ENCODE measurements at regions not wholly inside any gene's neighbourhood (a gene's known extent, or its start where the extent isn't known, plus 50 kb on each side); places are given as distances from the start of the nearest gene placed in this dataset.

DNA sequence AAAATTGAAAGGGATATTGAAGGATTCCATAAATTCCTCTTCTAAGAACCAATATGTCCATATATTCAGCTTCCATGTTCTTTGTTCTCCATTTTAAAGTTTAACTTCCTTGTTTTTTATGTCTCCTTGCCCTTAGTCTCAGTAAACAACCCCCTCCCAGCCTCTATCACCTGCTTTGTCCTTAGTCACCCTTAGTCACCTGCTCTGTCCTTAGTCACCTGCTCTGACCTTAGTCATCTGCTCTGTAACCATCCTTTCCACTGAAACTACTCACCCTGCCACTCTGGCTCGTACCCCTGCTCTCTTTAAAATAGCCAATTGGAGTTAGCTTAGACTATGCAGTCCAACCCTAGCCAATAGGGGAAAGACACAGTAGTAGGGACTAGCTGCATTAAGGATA lies 136.2 kb upstream of the TMEM106B start:
- Histone ChIP-seq H3K27me3 (ENCODE audit: control insufficient read depth, insufficient read depth, low read length) (no peaks in the 10 kb centered on the region), H3K4me3 (ENCODE audit: low read depth, low read length) (no peak overlapping the region), H3K36me3 (ENCODE audit: control insufficient read depth, insufficient read depth, low read length) (no peaks in the 10 kb centered on the region)
- TF ChIP-seq, protein P1, sequence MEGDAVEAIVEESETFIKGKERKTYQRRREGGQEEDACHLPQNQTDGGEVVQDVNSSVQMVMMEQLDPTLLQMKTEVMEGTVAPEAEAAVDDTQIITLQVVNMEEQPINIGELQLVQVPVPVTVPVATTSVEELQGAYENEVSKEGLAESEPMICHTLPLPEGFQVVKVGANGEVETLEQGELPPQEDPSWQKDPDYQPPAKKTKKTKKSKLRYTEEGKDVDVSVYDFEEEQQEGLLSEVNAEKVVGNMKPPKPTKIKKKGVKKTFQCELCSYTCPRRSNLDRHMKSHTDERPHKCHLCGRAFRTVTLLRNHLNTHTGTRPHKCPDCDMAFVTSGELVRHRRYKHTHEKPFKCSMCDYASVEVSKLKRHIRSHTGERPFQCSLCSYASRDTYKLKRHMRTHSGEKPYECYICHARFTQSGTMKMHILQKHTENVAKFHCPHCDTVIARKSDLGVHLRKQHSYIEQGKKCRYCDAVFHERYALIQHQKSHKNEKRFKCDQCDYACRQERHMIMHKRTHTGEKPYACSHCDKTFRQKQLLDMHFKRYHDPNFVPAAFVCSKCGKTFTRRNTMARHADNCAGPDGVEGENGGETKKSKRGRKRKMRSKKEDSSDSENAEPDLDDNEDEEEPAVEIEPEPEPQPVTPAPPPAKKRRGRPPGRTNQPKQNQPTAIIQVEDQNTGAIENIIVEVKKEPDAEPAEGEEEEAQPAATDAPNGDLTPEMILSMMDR (IDR thresholded peaks at IDR 0.05; ENCODE audit: insufficient read depth, low read length, poor library complexity, severe bottlenecking), result no peak
- no peak for DNase-seq (ENCODE audit: low read depth)

DNA sequence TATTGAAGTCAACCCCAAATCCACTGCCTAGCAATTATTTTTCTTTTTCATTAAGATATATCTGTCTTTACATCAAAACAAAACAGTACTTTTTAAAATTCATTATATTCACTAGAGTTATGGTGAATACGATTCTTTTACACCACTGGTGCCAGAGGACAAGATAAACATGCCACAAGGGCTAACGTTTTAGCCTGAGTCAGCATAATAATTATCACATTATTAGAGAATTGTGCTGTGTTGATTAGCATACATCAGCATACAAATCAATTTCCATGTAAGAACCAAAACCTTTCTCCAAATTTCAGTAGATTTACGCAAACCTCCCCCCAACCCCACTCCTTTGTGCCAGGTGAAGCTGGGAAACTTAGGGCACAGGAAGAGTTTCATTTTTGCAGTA lies 131.1 kb upstream of the TMEM106B start:
- Histone ChIP-seq H3K4me3 (ENCODE audit: low read depth, low read length) (no peak overlapping the region), H3K27me3 (ENCODE audit: control insufficient read depth, insufficient read depth, low read length) (no peaks in the 10 kb centered on the region), H3K36me3 (ENCODE audit: control insufficient read depth, insufficient read depth, low read length) (no peaks in the 10 kb centered on the region)
- DNase-seq (ENCODE audit: low read depth), result no peak
- TF ChIP-seq, protein P1 (IDR thresholded peaks at IDR 0.05; ENCODE audit: insufficient read depth, low read length, poor library complexity, severe bottlenecking), result no peak

DNA sequence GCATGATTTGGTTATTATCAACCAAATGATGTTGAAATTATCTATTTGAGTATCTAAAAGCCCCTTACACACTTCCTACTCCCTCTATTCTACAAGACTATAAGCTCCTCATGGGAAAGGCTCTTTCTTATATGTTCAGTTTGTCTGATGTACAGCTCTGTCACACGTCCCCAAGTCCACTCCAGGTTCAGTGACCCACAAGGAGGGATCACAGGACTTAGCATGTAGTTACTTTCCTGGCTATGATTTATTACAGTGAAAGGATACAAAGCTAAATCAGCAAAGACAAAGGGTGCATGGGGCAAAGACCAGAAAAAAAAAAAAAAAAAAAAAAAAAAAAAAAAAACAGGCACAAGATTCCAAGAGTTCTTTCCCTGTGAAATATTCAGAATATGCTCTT lies 125.6 kb upstream of the TMEM106B start:
- TF ChIP-seq, protein P1 (IDR thresholded peaks at IDR 0.05; ENCODE audit: insufficient read depth, low read length, poor library complexity, severe bottlenecking), result no peak
- no peaks in the 10 kb centered on the region for H3K36me3 ChIP-seq (ENCODE audit: control insufficient read depth, insufficient read depth, low read length)
- H3K27me3 ChIP-seq (ENCODE audit: control insufficient read depth, insufficient read depth, low read length), result no peaks in the 10 kb centered on the region
- H3K4me3 ChIP-seq (ENCODE audit: low read depth, low read length), result no peak overlapping the region
- no peak for DNase-seq (ENCODE audit: low read depth)

DNA sequence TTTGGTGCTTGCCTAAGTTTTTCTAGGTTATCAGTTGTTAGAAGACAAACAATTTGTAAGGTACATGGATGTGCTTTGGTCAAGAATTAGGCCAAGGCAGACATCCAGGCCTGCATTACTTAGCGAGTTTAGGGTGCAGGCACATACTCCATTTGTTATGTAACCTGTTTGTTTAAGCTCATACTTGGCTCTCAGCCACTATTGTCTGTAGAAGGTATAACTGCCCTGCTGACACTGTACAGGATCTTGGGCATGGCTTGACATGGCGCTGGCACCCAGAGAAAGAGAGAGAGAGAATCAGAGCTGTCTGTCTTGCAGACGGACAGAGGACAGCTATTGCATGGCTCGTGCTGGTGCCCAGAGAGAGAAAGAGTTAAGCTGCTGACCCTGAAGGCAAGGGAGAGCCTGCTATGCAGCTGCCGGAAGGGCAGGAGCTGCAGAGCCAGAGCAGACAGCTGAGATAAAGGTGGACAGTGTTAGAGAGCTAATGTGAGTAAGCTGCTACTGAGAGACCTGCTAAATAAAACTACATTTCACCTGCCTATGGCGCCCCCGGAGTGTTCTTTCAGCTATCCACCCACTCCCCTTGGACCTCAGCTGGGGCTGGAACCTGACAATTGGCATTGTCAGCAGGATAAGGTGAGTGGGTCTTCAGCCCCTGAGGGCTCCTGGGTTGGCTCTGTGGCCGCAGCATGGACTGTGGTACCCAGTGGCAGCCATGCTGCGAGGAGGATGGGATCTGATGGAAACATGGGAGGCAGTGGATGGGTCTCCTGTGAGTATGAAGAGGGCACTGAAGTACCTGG lies 120.9 kb upstream of the TMEM106B start:
- TF ChIP-seq, protein P1 (IDR thresholded peaks at IDR 0.05; ENCODE audit: insufficient read depth, low read length, poor library complexity, severe bottlenecking), result no peak
- Histone ChIP-seq H3K4me3 (ENCODE audit: low read depth, low read length) (no peak overlapping the region), H3K36me3 (ENCODE audit: control insufficient read depth, insufficient read depth, low read length) (no peaks in the 10 kb centered on the region), H3K27me3 (ENCODE audit: control insufficient read depth, insufficient read depth, low read length) (no peaks in the 10 kb centered on the region)
- DNase-seq (ENCODE audit: low read depth), result no peak

DNA sequence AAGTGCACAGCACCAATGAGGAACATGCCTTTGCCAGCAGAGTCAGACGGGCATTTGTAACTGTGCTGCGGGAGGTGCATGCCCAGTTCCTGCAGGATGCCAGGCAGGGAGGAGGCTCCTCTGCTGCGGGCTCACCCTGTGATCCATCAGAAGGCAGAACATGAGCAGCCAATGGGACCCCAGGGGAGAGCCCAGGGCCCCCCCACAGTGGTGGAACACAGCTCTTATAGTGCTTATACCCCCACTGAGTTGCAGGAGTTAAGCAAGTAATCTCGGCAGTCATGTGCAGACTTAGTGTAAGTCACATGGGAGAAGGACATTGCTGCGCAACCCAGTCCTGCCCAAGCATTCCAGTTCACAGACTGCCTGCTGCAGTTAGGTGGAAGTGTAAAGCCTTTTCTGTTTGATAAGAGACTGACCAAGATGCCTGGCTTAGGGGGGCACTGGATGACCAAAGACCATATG lies 120.3 kb upstream of the TMEM106B start:
- H3K27me3 ChIP-seq (ENCODE audit: control insufficient read depth, insufficient read depth, low read length), result no peaks in the 10 kb centered on the region

More for the DNA sequence above, 120.3 kb upstream of the TMEM106B start:
- TF ChIP-seq, protein P1 (IDR thresholded peaks at IDR 0.05; ENCODE audit: insufficient read depth, low read length, poor library complexity, severe bottlenecking), result no peak
- Histone ChIP-seq H3K4me3 (ENCODE audit: low read depth, low read length) (no peak overlapping the region), H3K36me3 (ENCODE audit: control insufficient read depth, insufficient read depth, low read length) (no peaks in the 10 kb centered on the region)
- no peak for DNase-seq (ENCODE audit: low read depth)

Data from kidney epithelial cell (primary cell).